Right lobe of liver (tissue), 4 donors: ENCODE measurements at regions not wholly inside any gene's neighbourhood (a gene's known extent, or its start where the extent isn't known, plus 50 kb on each side); places are given as distances from the start of the nearest gene placed in this dataset.

ENCODE experiments used
- POLR2A ChIP-seq: fragments of 450-650 bp; IDR thresholded peaks from one replicate; pipeline ENCODE4 v1.6.1; 2017; ENCODE audit warnings: antibody characterized with exemption, mild to moderate bottlenecking
- TF ChIP-seq, protein P1 (sequence below), 4 donors: fragments of 200-600 bp in 3 of 4; fragments of 450-650 bp in 1 of 4; IDR thresholded peaks; one replicate each; pipeline versions ENCODE4 v1.5.1 to v1.8.0; 2016 to 2022; ENCODE audit warnings: antibody characterized with exemption in 4 of 4, mild to moderate bottlenecking in 2 of 4
- donor health status: DM: no; HTN: no; CAD: no.
- donor health status: DM: no; HTN: no; CAD: no.
- donor health status: DM: no; HTN: yes; CAD: no.

DNA sequence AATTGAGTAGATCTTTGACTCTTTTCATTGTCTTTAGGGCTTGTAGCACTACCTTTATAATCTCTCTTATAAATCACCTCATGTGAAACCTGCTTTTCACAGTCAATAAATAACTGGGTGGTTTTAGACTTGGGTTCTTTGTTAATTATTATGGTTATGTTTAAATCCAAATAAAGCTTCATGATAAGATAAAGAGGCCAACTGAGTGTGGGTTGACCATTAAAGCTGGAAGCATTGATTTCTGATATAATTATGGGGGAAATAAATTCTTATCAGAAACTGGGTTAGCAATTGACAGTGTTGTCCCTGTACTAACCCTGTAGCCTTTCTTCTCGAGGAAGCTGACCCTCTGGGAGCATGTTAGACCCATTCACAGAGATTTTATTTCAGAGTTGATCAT, 384.7 kb upstream of the LCORL start:
- TF ChIP-seq, protein P1, sequence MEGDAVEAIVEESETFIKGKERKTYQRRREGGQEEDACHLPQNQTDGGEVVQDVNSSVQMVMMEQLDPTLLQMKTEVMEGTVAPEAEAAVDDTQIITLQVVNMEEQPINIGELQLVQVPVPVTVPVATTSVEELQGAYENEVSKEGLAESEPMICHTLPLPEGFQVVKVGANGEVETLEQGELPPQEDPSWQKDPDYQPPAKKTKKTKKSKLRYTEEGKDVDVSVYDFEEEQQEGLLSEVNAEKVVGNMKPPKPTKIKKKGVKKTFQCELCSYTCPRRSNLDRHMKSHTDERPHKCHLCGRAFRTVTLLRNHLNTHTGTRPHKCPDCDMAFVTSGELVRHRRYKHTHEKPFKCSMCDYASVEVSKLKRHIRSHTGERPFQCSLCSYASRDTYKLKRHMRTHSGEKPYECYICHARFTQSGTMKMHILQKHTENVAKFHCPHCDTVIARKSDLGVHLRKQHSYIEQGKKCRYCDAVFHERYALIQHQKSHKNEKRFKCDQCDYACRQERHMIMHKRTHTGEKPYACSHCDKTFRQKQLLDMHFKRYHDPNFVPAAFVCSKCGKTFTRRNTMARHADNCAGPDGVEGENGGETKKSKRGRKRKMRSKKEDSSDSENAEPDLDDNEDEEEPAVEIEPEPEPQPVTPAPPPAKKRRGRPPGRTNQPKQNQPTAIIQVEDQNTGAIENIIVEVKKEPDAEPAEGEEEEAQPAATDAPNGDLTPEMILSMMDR (IDR thresholded peaks at IDR 0.05): no peak
- TF ChIP-seq POLR2A: no peak
